DND-41 (cell line): ENCODE measurements at regions not wholly inside any gene's neighbourhood (a gene's known extent, or its start where the extent isn't known, plus 50 kb on each side); places are given as distances from the start of the nearest gene placed in this dataset.

Source experiments
- EZH2 ChIP-seq: IDR thresholded peaks from 3 replicates; pipeline ENCODE4 v1.6.1; 2012; ENCODE audit warnings: borderline replicate concordance, low read depth, mild to moderate bottlenecking, moderate library complexity, low read length, inconsistent platforms; ENCODE audit not compliant: severe bottlenecking
- TF ChIP-seq, protein P1 (sequence below): IDR thresholded peaks from 2 replicates; pipeline ENCODE4 v1.5.1; 2012; ENCODE audit warnings: borderline replicate concordance, low read length, moderate library complexity, mild to moderate bottlenecking; ENCODE audit not compliant: poor library complexity, severe bottlenecking; ENCODE audit errors: extremely low read depth

GRCh38 chr10:28249512-28249911, 53.4 kb downstream of the MPP7 start:
- TF ChIP-seq, protein P1, sequence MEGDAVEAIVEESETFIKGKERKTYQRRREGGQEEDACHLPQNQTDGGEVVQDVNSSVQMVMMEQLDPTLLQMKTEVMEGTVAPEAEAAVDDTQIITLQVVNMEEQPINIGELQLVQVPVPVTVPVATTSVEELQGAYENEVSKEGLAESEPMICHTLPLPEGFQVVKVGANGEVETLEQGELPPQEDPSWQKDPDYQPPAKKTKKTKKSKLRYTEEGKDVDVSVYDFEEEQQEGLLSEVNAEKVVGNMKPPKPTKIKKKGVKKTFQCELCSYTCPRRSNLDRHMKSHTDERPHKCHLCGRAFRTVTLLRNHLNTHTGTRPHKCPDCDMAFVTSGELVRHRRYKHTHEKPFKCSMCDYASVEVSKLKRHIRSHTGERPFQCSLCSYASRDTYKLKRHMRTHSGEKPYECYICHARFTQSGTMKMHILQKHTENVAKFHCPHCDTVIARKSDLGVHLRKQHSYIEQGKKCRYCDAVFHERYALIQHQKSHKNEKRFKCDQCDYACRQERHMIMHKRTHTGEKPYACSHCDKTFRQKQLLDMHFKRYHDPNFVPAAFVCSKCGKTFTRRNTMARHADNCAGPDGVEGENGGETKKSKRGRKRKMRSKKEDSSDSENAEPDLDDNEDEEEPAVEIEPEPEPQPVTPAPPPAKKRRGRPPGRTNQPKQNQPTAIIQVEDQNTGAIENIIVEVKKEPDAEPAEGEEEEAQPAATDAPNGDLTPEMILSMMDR: no peak
- no peak for TF ChIP-seq EZH2
